HG03066 (cell line): ENCODE measurements at regions not wholly inside any gene's neighbourhood (a gene's known extent, or its start where the extent isn't known, plus 50 kb on each side); places are given as distances from the start of the nearest gene placed in this dataset.
"Not testable (repeated sequence)": the region's sequence is repeated elsewhere in the genome, so short reads cannot be mapped to it uniquely, and the experiment has no call there.

ENCODE experiments used
- ATAC-seq: cut with Tn5 transposase; IDR thresholded peaks from one replicate; pipeline ENCODE4 v1.9.1; 2021; ENCODE audit warnings: low read depth; ENCODE audit not compliant: unreplicated experiment

DNA sequence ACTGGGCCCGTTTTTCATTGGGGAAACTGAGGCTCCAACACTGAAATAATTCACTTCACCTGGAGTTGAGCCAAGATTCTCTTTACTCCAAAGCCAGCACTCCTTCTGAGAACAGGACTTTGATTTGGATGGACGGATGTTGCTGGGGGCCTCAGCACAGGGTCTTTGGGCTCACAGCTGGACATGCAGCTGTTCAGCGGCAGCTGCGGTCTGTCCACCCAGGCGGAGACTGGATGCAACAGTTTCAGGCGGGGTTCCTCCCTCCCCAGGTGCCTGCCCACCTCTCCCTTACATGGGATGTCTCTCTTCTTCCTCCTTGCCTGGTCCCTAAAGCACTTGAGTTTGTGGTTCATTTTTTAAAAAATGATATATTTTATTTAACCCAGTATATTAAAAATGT, 219.0 kb upstream of the IRX4 start:
- no peak for ATAC-seq

DNA sequence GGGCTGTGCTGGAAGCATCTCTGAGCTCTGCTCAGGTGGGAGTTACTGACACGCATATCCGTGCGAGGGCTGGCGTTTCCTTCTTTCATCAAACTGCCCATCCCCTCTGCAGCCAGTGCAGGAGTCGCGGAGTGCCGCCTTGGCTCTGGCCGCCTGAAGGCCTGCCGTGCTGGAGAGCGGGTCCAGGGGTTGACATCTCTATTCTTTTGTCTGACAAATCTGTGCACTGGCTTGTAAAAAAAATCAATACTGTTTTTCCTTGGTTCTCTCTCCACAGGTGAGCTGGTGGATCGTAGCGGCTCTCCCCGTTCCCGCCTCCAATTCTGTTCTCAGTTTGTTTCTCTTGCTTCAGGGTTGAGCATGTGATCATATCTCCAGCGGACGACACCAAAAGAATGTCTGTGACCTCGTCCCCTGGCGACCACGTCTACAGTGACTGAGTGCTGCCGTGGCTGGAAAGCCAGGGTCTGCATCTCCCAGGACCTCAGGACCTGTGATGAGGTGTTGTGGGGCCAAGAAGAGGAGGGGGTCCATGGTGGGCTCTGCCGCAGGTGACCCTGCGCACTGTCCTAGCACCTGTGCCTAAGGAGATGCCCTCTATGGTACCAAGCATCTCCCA, 214.3 kb upstream of the IRX4 start:
- no peak for ATAC-seq

DNA sequence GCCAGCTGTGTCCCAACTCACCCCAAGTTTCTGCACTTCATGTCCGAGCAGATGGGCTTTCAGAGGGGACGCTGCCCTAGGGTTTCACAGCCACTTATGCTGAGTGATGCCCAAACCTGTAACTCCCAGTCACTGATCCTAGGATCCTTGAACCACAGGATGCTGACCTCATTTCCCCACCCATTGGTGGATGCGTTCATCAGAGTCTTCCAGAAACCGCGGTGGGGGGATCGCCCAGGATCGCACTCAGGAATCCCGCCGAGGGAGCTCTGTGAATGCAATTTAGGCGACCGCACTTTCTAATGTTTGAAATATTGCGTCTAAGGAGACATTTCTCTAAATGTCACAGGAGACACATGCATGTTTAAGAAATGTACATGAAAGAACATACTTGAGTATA, 212.3 kb upstream of the IRX4 start:
- ATAC-seq = no peak

DNA sequence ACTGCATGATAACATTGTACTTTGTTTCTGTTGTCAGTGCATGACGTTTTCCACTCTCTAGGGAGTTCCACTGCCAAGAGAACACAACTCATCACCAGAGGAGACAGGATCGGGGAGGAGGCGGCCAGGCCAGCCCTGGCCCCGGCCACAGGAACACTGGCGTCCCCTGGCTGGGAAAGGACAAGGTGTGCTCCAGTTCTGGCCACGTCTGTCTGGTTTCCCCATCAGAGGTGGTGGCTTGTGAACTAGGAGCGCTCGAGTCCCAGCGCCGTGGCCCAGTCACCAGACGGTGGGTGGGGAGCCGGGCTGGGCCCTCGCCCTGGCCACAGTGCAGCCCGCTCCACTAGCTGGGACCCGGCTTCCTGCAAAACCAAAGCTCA, 211.9 kb upstream of the IRX4 start:
- ATAC-seq = no peak

DNA sequence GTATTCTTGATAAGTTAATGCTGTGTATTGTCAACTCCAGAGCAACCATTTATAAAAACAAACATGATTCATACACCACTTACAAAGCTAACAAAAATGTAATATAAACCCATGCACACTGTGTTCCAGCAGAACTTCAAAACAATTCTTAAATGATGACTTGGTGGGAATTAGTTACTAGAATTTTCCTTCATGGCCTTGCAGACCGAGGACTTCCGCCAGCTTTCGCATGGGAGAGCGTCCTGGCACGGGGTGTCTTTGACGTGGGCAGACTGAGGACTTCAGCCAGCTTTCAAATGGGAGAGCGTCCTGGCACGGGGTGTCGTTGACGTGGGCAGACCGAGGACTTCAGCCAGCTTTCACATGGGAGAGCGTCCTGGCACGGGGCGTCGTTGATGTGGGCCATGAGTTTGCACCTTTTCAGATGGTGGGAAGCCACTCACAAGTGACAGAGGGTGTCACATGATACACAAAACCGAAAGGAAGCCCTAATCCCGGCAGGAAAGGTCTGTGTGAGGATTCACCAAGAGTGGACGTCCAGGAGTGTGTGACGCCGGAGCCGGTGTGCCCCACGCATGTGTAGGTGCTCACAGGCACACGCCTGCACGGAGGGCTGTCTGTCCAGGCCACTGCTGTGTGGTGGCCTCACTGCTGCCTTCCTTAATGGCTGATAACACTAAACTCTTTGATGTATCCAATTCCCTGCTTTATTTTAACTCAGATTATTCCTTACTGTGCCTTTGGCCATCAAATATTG, 211.3 kb upstream of the IRX4 start:
- ATAC-seq = no peak

DNA sequence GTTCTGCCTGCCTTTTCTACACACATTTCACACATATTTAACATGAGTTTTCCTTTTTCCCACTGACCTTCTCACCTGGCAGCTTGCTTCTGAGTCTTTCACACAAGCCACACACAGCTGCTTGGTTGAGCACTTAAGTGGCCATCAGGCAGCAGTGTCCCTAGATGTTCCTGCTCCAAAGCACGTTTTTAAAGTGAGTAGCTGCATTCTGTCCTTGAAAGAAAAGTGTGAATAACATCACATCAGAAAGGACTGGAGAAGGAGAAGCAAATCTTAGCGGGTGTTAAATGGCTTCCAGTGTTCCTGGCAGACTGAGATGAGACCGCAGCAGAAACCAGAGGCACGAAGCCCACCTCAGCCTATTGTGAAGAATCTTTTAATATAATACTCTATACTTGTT, 209.2 kb upstream of the IRX4 start:
- no peak for ATAC-seq

DNA sequence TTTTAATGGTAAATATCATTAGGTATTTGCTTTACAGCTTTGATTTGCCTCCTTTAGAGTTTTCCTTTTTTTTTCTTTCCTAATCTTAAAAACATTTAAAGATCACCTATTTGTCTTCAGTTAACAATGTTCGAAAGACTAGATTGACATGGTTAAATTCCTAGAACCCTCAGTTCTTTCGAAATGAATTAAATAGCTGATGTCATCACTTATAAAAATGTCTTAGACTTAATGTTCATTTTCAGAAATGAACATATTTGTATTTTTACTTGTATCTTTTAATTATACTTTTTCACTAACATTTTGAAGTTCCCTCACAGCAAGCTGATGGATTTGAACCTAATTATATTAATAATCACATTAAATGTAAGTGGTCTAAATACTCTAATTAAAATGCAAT, 205.3 kb upstream of the IRX4 start:
- ATAC-seq = no peak

DNA sequence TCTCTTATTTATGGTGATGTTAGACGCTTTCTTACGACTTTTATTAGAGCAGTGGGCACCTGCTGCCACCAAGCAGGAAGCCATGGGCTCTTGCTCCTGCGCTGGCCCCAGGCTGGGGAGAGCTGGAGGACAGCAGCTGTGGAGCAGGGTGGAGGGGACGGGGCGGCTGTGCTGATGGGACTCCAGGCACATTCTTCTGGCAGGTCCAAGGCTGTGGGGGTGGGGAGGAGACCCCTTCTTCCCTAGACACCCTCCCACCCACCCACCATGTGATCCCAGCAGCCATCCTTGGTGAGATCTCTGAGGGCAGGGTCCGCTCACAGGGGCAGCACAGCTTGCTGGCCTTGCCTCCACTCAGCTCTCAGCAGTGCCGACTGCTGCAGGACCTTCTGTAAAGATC, 192.6 kb upstream of the IRX4 start:
- ATAC-seq = no peak

DNA sequence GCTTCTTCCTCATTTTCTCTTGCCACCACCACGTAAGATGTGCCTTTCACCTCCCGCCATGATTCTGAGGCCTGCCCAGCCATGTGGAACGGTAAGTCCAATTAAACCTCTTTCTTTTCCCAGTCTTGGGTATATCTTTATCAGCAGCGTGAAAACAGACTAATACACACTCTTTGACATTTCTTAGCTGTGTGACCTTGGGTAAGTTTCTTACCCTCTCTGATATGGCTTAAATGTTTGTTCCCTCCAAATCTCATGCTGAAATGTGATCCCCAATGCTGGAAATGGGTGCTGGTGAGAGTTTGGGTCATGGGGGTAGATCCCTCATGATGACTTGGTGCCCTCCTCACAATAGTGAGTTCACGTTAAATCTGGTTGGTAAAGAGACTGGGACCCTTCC, 188.8 kb upstream of the IRX4 start:
- ATAC-seq = no peak

DNA sequence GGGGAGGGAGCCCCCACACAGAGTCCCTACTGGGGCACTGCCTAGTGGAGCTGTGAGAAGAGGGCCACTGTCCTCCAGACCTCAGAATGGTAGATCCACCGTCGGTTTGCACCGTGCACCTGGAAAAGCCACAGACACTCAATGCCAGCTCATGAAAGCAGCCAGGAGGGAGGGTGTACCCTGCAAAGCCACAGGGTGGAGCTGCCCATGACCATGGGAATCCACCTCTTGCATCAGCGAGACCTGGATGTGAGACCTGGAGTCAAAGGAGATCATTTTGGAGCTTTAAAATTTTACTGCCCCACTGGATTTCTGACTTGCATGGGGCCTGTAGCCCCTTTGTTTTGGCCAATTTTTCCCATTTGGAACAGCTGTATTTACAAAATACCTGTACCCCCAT, 188.1 kb upstream of the IRX4 start:
- ATAC-seq = not testable (repeated sequence)

DNA sequence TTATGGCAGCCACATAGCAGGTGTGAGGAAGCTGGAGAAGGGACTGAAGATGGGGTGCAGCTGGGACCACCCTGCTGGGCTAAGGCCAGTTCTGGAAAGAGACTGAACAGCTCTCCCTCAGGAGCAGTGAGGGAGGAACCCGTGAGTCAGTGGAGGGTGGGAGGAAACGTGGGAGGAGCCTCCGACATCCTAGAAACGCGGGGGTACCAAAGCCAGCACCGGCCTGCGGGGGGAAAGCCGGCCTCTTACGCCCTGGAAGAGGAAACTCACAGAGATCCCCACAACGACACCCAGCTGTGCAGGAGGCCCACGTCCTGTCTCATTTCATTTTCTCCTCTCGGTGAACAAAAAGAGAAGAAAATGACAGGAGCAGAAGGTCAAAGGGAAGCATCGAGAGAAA, 185.8 kb upstream of the IRX4 start:
- no peak for ATAC-seq

DNA sequence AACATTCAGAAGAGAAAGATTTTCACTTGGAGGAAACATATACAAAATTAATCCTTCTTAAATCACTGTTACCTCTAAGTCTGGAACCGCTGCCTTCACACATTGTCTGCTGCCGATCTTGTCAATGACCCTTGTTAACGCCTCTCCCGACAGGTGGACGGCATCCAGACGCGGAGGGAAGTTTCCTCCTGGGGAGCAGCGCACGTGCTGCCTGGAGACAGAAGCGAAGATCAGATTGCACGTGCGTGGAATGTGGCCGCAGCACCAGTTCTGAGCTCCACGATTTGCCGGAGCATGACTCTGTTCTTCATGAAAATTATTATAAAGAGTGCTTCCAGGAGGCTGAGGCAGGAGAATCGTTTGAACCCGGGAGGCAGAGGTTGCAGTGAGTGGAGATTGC, 183.6 kb upstream of the IRX4 start:
- ATAC-seq = no peak

DNA sequence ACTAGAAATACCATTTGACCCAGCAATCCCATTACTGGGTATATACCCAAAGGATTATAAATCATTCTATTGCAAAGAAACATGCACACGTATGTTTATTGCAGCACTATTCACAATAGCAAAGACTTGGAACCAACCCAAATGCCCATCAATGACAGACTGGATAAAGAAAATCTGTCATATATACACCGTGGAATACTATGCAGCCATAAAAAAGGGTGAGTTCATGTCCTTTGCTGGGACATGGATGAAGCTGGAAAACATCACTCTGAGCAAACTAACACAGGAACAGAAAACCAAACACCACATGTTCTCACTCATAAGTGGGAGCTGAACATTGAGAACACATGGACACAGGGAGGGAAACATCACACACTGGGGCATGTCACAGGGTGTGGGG, 180.7 kb upstream of the IRX4 start:
- ATAC-seq = not testable (repeated sequence)

DNA sequence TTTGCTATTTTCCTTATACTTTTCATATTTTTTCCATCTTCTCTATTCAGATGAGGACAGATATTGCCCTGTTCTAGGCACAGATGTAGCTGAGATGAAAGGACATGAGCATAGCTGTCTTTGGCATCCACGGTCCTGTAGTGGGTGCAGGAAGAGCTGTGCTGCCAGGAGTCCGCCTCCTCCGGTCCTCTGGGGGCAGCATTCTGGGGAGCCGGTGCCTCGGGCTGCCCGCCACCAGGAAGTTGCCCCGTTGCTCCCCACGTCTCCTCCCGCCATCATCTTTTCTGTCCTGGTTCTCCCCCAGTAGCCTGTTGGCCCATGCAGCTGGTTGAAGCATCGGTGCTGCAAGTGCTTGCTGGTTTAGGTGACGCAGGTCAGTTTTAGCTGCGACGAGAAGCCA, 170.0 kb upstream of the IRX4 start:
- no peak for ATAC-seq

DNA sequence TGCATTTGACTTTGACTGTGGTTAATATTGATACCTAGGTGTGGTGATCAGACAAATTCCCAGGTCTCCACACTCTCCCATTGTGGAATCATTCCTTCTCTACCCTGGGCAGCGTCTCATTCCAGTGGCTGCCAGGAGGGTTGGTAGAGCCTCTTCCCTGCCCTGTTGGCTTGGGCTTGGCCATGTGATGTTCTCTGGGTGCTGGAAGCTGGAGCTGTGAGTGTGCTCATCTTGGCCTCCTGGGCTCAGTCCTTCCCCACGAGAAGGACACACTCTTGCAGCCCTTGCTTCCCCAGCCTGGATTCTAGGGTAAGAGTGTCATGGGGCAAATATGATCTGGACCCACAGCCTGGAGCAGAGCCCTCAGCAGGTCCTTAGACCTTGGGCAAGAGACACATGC, 167.2 kb upstream of the IRX4 start:
- no peak for ATAC-seq

DNA sequence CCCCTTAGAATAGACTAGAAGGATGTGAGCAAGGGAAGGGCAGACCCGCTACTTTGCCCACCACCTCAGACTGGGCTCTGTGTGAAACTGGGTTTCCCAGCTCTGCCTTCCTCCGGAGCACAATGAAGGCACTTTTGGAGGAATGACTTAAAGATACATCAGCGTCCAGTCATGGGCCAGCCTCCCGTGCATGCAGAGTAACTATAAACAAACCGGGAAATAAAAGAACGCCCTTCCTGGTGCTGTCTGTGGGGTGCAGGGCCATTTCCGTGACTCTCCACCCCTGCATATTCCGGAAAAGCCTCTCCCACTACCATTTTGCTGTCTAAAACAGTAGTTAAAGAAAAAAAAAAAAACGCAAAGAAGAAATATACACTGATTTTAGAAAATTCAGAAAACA, 165.9 kb upstream of the IRX4 start:
- ATAC-seq = no peak

DNA sequence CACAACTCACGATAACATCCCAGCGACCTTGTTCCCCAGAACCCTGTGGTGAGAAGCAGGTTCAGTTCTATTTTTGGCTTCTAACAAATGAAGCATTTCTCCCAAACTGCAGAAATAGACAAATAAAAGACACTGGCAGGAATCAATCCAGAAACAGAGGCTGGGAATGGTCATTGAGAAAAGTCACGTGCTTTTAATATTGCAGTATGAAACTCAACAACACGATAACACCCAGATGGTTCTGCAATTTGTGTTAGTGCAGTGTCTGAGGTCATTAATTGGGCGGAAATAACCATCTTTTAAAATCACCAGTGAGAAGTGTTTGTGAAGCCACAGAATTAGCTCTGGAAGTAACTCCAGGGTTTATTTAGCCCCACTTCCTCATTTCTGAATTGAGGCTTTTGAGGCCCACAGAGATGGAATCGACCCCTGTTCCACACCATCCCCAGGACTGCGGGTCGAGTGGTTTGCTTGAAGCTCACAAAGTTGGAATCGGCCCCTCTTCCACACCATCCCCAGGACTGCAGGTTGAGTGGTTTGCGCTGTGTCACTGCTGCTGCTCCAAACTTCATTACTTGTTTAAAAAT, 164.7 kb upstream of the IRX4 start:
- ATAC-seq = no peak

DNA sequence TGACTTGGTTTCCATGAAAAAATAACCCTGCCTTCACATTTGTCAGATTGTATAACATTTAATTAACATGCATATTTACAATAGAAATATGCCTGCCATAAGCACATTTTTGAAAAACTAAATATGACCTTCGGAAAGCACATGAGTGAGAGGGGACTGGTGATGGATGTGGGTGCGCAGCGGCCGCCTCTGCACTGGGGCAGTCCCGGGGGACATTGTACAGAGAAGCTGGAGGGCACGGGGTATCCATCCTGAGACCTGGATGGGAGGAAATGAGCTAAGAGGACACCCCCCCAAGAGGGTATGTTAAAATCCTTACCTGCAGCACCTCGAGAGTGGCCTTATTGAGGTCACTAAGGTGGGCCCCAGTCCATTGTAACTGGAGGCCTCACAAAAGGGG, 161.3 kb upstream of the IRX4 start:
- ATAC-seq = no peak

DNA sequence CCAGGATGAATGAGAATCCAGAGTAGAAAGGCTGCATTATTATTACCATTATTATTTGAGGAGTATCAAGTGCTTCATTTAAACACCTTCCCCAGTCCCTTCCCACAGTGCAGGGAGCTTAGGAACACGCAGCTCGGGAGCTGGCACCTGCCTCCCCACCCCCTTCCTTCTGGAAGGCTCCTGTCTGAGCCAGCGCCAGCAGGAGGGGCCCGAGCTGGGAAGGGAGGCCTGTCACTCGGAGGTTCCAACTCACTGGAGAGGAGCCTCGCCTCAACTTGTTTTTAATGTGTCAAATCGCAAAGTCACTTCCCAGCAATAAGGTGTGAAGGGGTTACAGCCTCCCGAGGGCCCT, 156.4 kb upstream of the IRX4 start:
- ATAC-seq = no peak

DNA sequence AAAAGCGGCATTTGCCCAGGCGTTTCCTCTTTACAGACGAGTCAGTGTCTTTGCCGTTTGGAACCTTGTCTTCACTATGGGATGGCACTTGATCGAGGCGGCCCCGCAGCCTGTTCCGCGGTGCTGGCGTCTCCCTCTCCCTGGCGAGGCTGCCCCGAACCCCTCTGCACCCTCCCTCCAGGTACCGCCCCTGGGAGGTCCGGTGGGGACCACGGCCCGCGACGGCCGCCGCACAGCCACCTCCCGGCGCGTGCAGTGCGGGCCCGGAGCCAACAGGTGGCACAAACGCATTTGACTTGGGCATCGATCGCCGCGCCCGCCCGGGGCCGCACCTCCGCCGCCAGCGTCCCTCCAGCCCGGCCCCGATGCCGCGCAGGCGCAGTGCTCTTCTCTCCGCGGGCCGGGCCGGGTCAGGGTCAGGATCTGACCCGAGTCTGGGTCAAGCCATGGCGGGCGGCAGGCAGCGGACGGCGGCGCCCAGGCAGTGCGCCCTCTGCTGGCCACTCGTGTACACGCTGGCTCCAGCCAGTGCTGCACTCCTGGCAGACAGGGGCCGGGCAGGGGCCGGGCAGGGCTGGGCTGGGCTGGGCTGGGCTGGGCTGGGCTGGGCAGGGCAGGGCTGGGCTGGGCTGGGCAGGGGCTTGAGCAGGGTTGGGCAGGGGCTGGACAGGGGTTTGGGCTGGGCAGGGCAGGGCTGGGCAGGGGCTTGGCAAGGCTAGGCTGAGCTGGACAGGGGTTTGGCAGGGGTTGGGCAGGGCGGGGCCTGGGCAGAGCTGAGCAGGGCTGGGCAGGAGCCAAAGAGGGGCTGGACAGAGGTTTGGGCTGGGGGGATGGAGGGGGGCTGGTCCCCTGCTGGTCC, 155.8 kb upstream of the IRX4 start:
- peak; percentile 85 for ATAC-seq

DNA sequence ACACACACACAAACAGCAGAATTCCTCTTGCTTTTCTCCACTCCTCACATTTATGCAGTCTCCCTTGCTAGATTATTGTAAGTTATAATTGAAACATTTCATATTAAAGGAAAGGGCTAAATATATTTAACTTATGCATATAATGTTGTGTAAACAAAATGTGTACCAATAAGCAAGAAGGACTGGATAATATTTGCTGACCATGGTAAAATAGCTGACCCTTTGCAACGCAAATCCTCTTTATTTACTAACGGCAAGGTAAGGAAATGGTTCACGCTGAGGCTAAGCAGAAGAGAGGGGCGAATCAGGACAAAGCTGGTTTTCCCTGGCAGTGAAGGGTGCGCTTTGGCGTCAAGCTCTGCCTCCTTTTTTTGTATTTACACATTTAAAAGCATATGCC, 154.2 kb upstream of the IRX4 start:
- no peak for ATAC-seq
